SU-DHL-6 (cell line): ENCODE measurements at regions not wholly inside any gene's neighbourhood (a gene's known extent, or its start where the extent isn't known, plus 50 kb on each side); places are given as distances from the start of the nearest gene placed in this dataset.

Experiments used
- H2AFZ ChIP-seq: fragments of 200-600 bp; sonication (generic); 2 replicates; pipeline ENCODE4 v1.6.1; 2014; ENCODE audit warnings: low read depth, mild to moderate bottlenecking, moderate library complexity, mixed read lengths, antibody characterized with exemption, low read length; ENCODE audit not compliant: severe bottlenecking
- H3F3A ChIP-seq: fragments of 200-600 bp; shearing (Covaris generic); 2 replicates; pipeline ENCODE4 v1.6.0; 2016; ENCODE audit warnings: antibody characterized with exemption, mild to moderate bottlenecking; ENCODE audit not compliant: insufficient read depth
- H3K27ac ChIP-seq: fragments of 200-600 bp; sonication (generic); 2 replicates; pipeline ENCODE4 v1.5.1; 2016; ENCODE audit warnings: low read depth, mild to moderate bottlenecking, low read length, moderate library complexity, mixed read lengths
- H3K27me3 ChIP-seq: fragments of 200-600 bp; sonication (generic), shearing (Covaris generic); 2 replicates; pipeline ENCODE4 v1.6.0; 2014; ENCODE audit warnings: mild to moderate bottlenecking, low read length
- H3K36me3 ChIP-seq: fragments of 200-600 bp; sonication (generic); 2 replicates; pipeline ENCODE4 v1.6.1; 2014; ENCODE audit warnings: mild to moderate bottlenecking, low read length, mixed read lengths
- H3K4me2 ChIP-seq: fragments of 300-600, 200-600 bp; shearing (Covaris generic), sonication (generic); 2 replicates; pipeline ENCODE4 v1.6.0; 2014; ENCODE audit warnings: low read length, low read depth, mild to moderate bottlenecking; ENCODE audit not compliant: poor library complexity, severe bottlenecking
- H3K4me3 ChIP-seq: fragments of 200-600 bp; sonication (generic); 2 replicates; pipeline ENCODE4 v1.5.1; 2014; ENCODE audit warnings: antibody characterized with exemption, low read length, mild to moderate bottlenecking, mixed read lengths; ENCODE audit not compliant: insufficient read depth, poor library complexity, severe bottlenecking
- H3K79me2 ChIP-seq: fragments of 200-600 bp; sonication (generic); 2 replicates; pipeline ENCODE4 v1.6.1; 2014; ENCODE audit warnings: mild to moderate bottlenecking, low read length, moderate library complexity; ENCODE audit not compliant: insufficient read depth
- H3K9ac ChIP-seq: fragments of 200-600 bp; sonication (generic); 2 replicates; pipeline ENCODE4 v1.7.0; 2014; ENCODE audit warnings: mild to moderate bottlenecking, low read length
- H3K9me2 ChIP-seq: fragments of 200-600 bp; sonication (generic); replicated peaks from 2 replicates; pipeline ENCODE4 v1.6.1; 2014; ENCODE audit warnings: low read length; ENCODE audit not compliant: insufficient read depth
- H3K9me3 ChIP-seq: fragments of 200-600 bp; sonication (generic); 2 replicates; pipeline ENCODE4 v1.6.1; 2014; ENCODE audit warnings: low read length, mixed read lengths; ENCODE audit not compliant: insufficient read depth
- H4K20me1 ChIP-seq: fragments of 200-600 bp; sonication (generic); 2 replicates; pipeline ENCODE4 v1.6.1; 2014; ENCODE audit warnings: low read depth, mild to moderate bottlenecking, antibody characterized with exemption, low read length, moderate library complexity, mixed read lengths
- EZH2phosphoT487 ChIP-seq: fragments of 200-600 bp; sonication (generic), shearing (Covaris generic); conservative IDR thresholded peaks from 2 replicates; pipeline ENCODE4 v1.6.1; 2018; ENCODE audit warnings: mild to moderate bottlenecking, antibody characterized with exemption, low read length, moderate library complexity, mixed read lengths
- TF ChIP-seq, protein P1 (sequence below): fragments of 200-600 bp; sonication (generic); IDR thresholded peaks from one replicate; pipeline ENCODE4 v1.5.1; 2017; ENCODE audit warnings: antibody characterized with exemption, mild to moderate bottlenecking, low read length, moderate library complexity; ENCODE audit not compliant: insufficient read depth, poor library complexity, severe bottlenecking

DNA sequence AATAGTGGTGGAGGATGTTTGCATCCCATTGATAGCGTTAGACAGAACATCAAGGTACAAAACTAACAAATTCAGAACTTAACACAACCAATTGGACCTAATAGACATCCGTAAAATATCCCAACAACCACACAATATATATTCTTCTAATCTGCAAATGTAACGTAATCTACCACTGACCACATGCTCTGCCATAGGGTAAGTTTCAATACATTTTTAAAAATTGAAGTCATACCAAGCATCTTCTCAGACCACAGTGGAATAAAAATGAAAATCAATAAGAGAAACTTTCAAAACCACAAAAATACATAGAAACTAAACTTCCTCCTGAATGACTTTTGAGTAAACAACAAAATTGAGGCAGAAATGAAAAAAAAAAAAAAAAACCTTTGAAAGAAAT is 1087.5 kb downstream of the KCNT2 start:
- no peaks in the 10 kb centered on the region for H4K20me1 ChIP-seq
- no peaks in the 10 kb centered on the region; the same call in none of the 2 replicates for H3K9me2 ChIP-seq
- H3K27ac ChIP-seq, result no peak overlapping the region
- H3K36me3 ChIP-seq, result no peaks in the 10 kb centered on the region
- no peaks in the 10 kb centered on the region for H3K79me2 ChIP-seq
- H3F3A ChIP-seq, result no peaks in the 10 kb centered on the region
- no peak overlapping the region for H2AFZ ChIP-seq
- H3K9ac ChIP-seq, result no peak overlapping the region
- H3K27me3 ChIP-seq, result no peaks in the 10 kb centered on the region
- no peak overlapping the region for H3K4me3 ChIP-seq
- no peak overlapping the region for H3K4me2 ChIP-seq
- TF ChIP-seq EZH2phosphoT487, result no peak
- H3K9me3 ChIP-seq, result no peaks in the 10 kb centered on the region

GRCh38 chr1:195516036-195516435 is 1092.2 kb downstream of the KCNT2 start:
- Histone ChIP-seq H4K20me1 (no peaks in the 10 kb centered on the region), H3K36me3 (no peaks in the 10 kb centered on the region), H3K9me2 (no peaks in the 10 kb centered on the region; the same call in 1 of the 2 replicates), H3K27ac (no peak overlapping the region), H3K4me2 (no peak overlapping the region), H3K9me3 (no peaks in the 10 kb centered on the region), H3K4me3 (no peak overlapping the region), H3K27me3 (no peaks in the 10 kb centered on the region), H3K9ac (no peak overlapping the region), H3F3A (no peaks in the 10 kb centered on the region), H2AFZ (peak overlapping the region; percentile 64), H3K79me2 (no peaks in the 10 kb centered on the region)
- no peak for TF ChIP-seq EZH2phosphoT487
- TF ChIP-seq, protein P1, sequence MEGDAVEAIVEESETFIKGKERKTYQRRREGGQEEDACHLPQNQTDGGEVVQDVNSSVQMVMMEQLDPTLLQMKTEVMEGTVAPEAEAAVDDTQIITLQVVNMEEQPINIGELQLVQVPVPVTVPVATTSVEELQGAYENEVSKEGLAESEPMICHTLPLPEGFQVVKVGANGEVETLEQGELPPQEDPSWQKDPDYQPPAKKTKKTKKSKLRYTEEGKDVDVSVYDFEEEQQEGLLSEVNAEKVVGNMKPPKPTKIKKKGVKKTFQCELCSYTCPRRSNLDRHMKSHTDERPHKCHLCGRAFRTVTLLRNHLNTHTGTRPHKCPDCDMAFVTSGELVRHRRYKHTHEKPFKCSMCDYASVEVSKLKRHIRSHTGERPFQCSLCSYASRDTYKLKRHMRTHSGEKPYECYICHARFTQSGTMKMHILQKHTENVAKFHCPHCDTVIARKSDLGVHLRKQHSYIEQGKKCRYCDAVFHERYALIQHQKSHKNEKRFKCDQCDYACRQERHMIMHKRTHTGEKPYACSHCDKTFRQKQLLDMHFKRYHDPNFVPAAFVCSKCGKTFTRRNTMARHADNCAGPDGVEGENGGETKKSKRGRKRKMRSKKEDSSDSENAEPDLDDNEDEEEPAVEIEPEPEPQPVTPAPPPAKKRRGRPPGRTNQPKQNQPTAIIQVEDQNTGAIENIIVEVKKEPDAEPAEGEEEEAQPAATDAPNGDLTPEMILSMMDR, result no peak

DNA sequence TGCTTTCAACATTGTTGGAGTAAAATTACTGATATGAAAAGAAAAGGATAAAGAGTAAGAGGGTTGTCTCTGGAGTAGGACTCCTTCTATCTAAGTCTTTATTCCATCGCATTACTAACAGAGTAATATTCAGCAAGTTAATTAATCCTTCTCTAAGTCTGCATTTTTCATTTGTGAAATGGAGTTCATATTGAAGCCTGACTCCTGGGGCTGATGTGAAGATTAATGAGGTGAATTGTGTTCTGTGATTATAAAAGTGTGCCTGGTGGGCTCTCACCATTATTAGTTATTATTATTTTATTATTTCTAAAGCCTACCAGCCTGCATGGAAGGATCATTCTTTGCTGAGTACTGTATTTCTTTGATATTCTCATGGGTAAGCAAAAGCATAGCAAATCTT is 1096.7 kb downstream of the KCNT2 start:
- Histone ChIP-seq H3K4me3 (no peak overlapping the region), H3K36me3 (no peaks in the 10 kb centered on the region; the same call in 1 of the 2 replicates)

DNA sequence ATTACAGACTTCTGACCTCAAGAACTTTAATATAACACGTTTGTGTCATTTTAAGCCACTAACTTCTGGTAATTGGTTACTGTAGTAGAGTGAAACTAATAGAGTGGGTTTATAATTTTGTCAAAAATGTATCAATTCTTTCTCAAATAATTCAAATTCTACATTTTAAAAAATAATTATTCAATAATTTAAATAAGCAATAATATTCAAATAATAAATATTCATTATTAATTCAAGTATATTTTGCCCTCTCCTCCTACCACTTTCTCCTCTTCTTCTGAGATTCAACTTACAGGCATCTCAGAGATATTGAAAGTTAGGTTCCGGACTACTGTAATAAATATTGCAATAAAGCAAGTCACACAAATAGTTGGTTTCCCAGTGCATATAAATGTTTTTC is 1107.1 kb downstream of the KCNT2 start:
- H4K20me1 ChIP-seq, result no peaks in the 10 kb centered on the region
- H3K9me3 ChIP-seq, result no peaks in the 10 kb centered on the region
- no peaks in the 10 kb centered on the region for H3K9me2 ChIP-seq

More for the DNA sequence above, 1096.7 kb downstream of the KCNT2 start:
- Histone ChIP-seq H3F3A (no peaks in the 10 kb centered on the region), H2AFZ (no peak overlapping the region), H3K9me3 (peaks cover 4% of the 10 kb centered on the region; the same call in 1 of the 2 replicates), H3K79me2 (no peaks in the 10 kb centered on the region), H4K20me1 (no peaks in the 10 kb centered on the region), H3K4me2 (no peak overlapping the region), H3K9ac (no peak overlapping the region), H3K9me2 (no peaks in the 10 kb centered on the region), H3K27ac (no peak overlapping the region), H3K27me3 (no peaks in the 10 kb centered on the region)
- TF ChIP-seq EZH2phosphoT487, result no peak
- TF ChIP-seq, protein P1, result no peak

More for the DNA sequence above, 1107.1 kb downstream of the KCNT2 start:
- Histone ChIP-seq H3K27ac (no peak overlapping the region), H3K79me2 (no peaks in the 10 kb centered on the region), H3K4me3 (no peak overlapping the region), H3K27me3 (no peaks in the 10 kb centered on the region), H3K4me2 (no peak overlapping the region), H3K36me3 (no peaks in the 10 kb centered on the region), H2AFZ (peak overlapping the region; percentile 81), H3F3A (no peaks in the 10 kb centered on the region), H3K9ac (no peak overlapping the region)
- TF ChIP-seq, protein P1, result no peak
- no peak for TF ChIP-seq EZH2phosphoT487
